DOHH2 (cell line): ENCODE measurements at regions not wholly inside any gene's neighbourhood (a gene's known extent, or its start where the extent isn't known, plus 50 kb on each side); places are given as distances from the start of the nearest gene placed in this dataset.

Source experiments
- CTCF ChIP-seq: fragments of 200-600 bp; sonication (generic); IDR thresholded peaks from one replicate; pipeline ENCODE4 v1.5.1; 2014; ENCODE audit warnings: antibody characterized with exemption, mild to moderate bottlenecking, low read depth, low read length; ENCODE audit not compliant: poor library complexity, severe bottlenecking
- EZH2phosphoT487 ChIP-seq: fragments of 200-600 bp; sonication (generic); IDR thresholded peaks from 2 replicates; pipeline ENCODE4 v1.6.1; 2017; ENCODE audit warnings: borderline replicate concordance, mild to moderate bottlenecking, antibody characterized with exemption, low read length, moderate library complexity, mixed read lengths

- no peak for TF ChIP-seq CTCF
- no peak for TF ChIP-seq EZH2phosphoT487
These were observed 72.1 kb downstream of the RSL24D1 start for GRCh38 chr15:55124616-55125015.
